Loucy (cell line): ENCODE measurements at regions not wholly inside any gene's neighbourhood (a gene's known extent, or its start where the extent isn't known, plus 50 kb on each side); places are given as distances from the start of the nearest gene placed in this dataset.

Source experiments
- EZH2phosphoT487 ChIP-seq: fragments of 200-600 bp; IDR thresholded peaks from 2 replicates; pipeline ENCODE4 v1.6.1; 2018; ENCODE audit warnings: antibody characterized with exemption, mild to moderate bottlenecking, moderate library complexity, borderline replicate concordance
- TF ChIP-seq, protein P1 (sequence below): fragments of 200-600 bp; sonication (generic); conservative IDR thresholded peaks from 2 replicates; pipeline ENCODE4 v1.5.1; 2014; ENCODE audit warnings: mild to moderate bottlenecking, antibody characterized with exemption, low read length

- TF ChIP-seq, protein P1, sequence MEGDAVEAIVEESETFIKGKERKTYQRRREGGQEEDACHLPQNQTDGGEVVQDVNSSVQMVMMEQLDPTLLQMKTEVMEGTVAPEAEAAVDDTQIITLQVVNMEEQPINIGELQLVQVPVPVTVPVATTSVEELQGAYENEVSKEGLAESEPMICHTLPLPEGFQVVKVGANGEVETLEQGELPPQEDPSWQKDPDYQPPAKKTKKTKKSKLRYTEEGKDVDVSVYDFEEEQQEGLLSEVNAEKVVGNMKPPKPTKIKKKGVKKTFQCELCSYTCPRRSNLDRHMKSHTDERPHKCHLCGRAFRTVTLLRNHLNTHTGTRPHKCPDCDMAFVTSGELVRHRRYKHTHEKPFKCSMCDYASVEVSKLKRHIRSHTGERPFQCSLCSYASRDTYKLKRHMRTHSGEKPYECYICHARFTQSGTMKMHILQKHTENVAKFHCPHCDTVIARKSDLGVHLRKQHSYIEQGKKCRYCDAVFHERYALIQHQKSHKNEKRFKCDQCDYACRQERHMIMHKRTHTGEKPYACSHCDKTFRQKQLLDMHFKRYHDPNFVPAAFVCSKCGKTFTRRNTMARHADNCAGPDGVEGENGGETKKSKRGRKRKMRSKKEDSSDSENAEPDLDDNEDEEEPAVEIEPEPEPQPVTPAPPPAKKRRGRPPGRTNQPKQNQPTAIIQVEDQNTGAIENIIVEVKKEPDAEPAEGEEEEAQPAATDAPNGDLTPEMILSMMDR, result no peak; the same call in 1 of the 2 replicates
- TF ChIP-seq EZH2phosphoT487, result no peak
These were observed 127.1 kb downstream of the ANKRD18B start for GRCh38 chr9:33651125-33651524.
